OCI-LY1 (cell line): ENCODE measurements at regions not wholly inside any gene's neighbourhood (a gene's known extent, or its start where the extent isn't known, plus 50 kb on each side); places are given as distances from the start of the nearest gene placed in this dataset.

Experiments used
- H2AFZ ChIP-seq: fragments of 200-600 bp; sonication (generic), shearing (Covaris generic); 2 replicates; pipeline ENCODE4 v1.6.0; 2014; ENCODE audit warnings: antibody characterized with exemption, mild to moderate bottlenecking, low read length
- H3F3A ChIP-seq: fragments of 200-600 bp; sonication (generic), shearing (Covaris generic); 2 replicates; pipeline ENCODE4 v1.6.0; 2014; ENCODE audit warnings: mild to moderate bottlenecking, antibody characterized with exemption, low read length, moderate library complexity; ENCODE audit not compliant: insufficient read depth
- H3K27ac ChIP-seq: fragments of 200-600 bp; sonication (generic); 2 replicates; pipeline ENCODE4 v1.5.1; 2014; ENCODE audit warnings: low read length, mixed run types, mild to moderate bottlenecking, low read depth; ENCODE audit not compliant: poor library complexity, severe bottlenecking
- H3K27me3 ChIP-seq: fragments of 200-600 bp; sonication (generic); 2 replicates; pipeline ENCODE4 v1.6.0; 2014; ENCODE audit warnings: antibody characterized with exemption, mild to moderate bottlenecking, low read length, moderate library complexity; ENCODE audit not compliant: insufficient read depth
- H3K36me3 ChIP-seq: fragments of 200-600 bp; sonication (generic); 2 replicates; pipeline ENCODE4 v1.6.1; 2014; ENCODE audit warnings: mild to moderate bottlenecking, antibody characterized with exemption, low read length, moderate library complexity, mixed read lengths; ENCODE audit not compliant: insufficient read depth
- H3K4me1 ChIP-seq: fragments of 200-600 bp; sonication (generic); 2 replicates; pipeline ENCODE4 v1.5.1; 2014; ENCODE audit warnings: mild to moderate bottlenecking, low read length, moderate library complexity; ENCODE audit not compliant: insufficient read depth, severe bottlenecking
- H3K4me2 ChIP-seq: fragments of 200-600 bp; sonication (generic), shearing (Covaris generic); 2 replicates; pipeline ENCODE4 v1.6.1; 2014; ENCODE audit warnings: low read length
- H3K4me3 ChIP-seq: fragments of 200-600 bp; sonication (generic); 2 replicates; pipeline ENCODE4 v1.5.1; 2014; ENCODE audit warnings: low read length, low read depth, mild to moderate bottlenecking, mixed read lengths; ENCODE audit not compliant: poor library complexity, severe bottlenecking
- H3K79me2 ChIP-seq: fragments of 200-600 bp; shearing (Covaris generic); 2 replicates; pipeline ENCODE4 v1.6.1; 2016; ENCODE audit warnings: mixed run types, low read length, mixed read lengths; ENCODE audit not compliant: insufficient read depth
- H3K9ac ChIP-seq: fragments of 200-600 bp; sonication (generic), shearing (Covaris generic); 2 replicates; pipeline ENCODE4 v1.6.1; 2014; ENCODE audit warnings: mild to moderate bottlenecking, low read length, mixed read lengths
- H3K9me2 ChIP-seq: fragments of 200-600 bp; sonication (generic), shearing (Covaris generic); 2 replicates; pipeline ENCODE4 v1.6.1; 2014; ENCODE audit warnings: low read depth, mild to moderate bottlenecking, low read length, mixed read lengths
- H3K9me3 ChIP-seq: fragments of 200-600 bp; shearing (Covaris generic); 2 replicates; pipeline ENCODE4 v1.6.1; 2014; ENCODE audit warnings: low read length, mixed read lengths
- H4K20me1 ChIP-seq: fragments of 200-600 bp; sonication (generic), shearing (Covaris generic); 2 replicates; pipeline ENCODE4 v1.6.0; 2016; ENCODE audit warnings: mild to moderate bottlenecking, low read length; ENCODE audit not compliant: insufficient read depth
- CTCF ChIP-seq: fragments of 200-600 bp; sonication (generic), shearing (Covaris generic); IDR thresholded peaks from 2 replicates; pipeline ENCODE4 v1.5.1; 2017; ENCODE audit warnings: mild to moderate bottlenecking, antibody characterized with exemption, low read length, moderate library complexity, mixed read lengths
- EZH2 ChIP-seq: fragments of 200-600 bp; sonication (generic), shearing (Covaris generic); IDR thresholded peaks from 2 replicates; pipeline ENCODE4 v1.8.0; 2017; ENCODE audit warnings: borderline replicate concordance, mixed run types, mild to moderate bottlenecking, antibody characterized with exemption, low read length, moderate library complexity, mixed read lengths

- Histone ChIP-seq H3K4me3 (no peak overlapping the region), H3K9ac (no peak overlapping the region), H3K9me3 (no peaks in the 10 kb centered on the region), H3K36me3 (no peaks in the 10 kb centered on the region), H2AFZ (no peak overlapping the region), H3F3A (no peaks in the 10 kb centered on the region), H3K4me1 (no peaks in the 10 kb centered on the region), H3K9me2 (no peaks in the 10 kb centered on the region), H3K79me2 (no peaks in the 10 kb centered on the region), H3K27ac (no peak overlapping the region), H3K27me3 (no peaks in the 10 kb centered on the region), H3K4me2 (no peak overlapping the region), H4K20me1 (no peaks in the 10 kb centered on the region)
- TF ChIP-seq EZH2 (no peak), CTCF (no peak)
These were observed 704.4 kb upstream of the SLC35B3 start for GRCh38 chr6:9139746-9140145.

- Histone ChIP-seq H3K27me3 (no peaks in the 10 kb centered on the region), H3K9me3 (no peaks in the 10 kb centered on the region), H3F3A (no peaks in the 10 kb centered on the region), H3K9ac (no peak overlapping the region), H4K20me1 (no peaks in the 10 kb centered on the region), H3K27ac (no peak overlapping the region), H3K4me3 (no peak overlapping the region), H3K36me3 (no peaks in the 10 kb centered on the region), H3K9me2 (no peaks in the 10 kb centered on the region), H3K4me1 (no peaks in the 10 kb centered on the region), H2AFZ (no peak overlapping the region), H3K4me2 (no peak overlapping the region), H3K79me2 (no peaks in the 10 kb centered on the region)
- TF ChIP-seq EZH2 (no peak), CTCF (no peak)
These were observed 703.6 kb upstream of the SLC35B3 start for GRCh38 chr6:9138936-9139335.

GRCh38 chr6:9136141-9136822, 700.9 kb upstream of the SLC35B3 start:
- Histone ChIP-seq H3K27ac (no peak overlapping the region), H3K79me2 (no peaks in the 10 kb centered on the region), H3K4me1 (no peaks in the 10 kb centered on the region), H3F3A (no peaks in the 10 kb centered on the region), H3K9me3 (no peaks in the 10 kb centered on the region), H3K27me3 (no peaks in the 10 kb centered on the region), H3K9me2 (no peaks in the 10 kb centered on the region), H3K9ac (no peak overlapping the region), H3K4me3 (no peak overlapping the region), H4K20me1 (no peaks in the 10 kb centered on the region), H3K4me2 (no peak overlapping the region), H3K36me3 (no peaks in the 10 kb centered on the region), H2AFZ (no peak overlapping the region)
- no peak for TF ChIP-seq CTCF
